Central memory CD8-positive, alpha-beta T cell (primary cell): ENCODE measurements at regions not wholly inside any gene's neighbourhood (a gene's known extent, or its start where the extent isn't known, plus 50 kb on each side); places are given as distances from the start of the nearest gene placed in this dataset.

Experiments used
- ATAC-seq: fragments of 150-1000 bp; cut with Tn5 transposase; replicated peaks from 2 replicates; pipeline ENCODE4 v1.10.0; 2022; ENCODE audit warnings: mild to moderate bottlenecking, moderate FRiP score, moderate number of reproducible peaks; ENCODE audit not compliant: poor library complexity, severe bottlenecking; ENCODE audit errors: extremely low read depth
- DNase-seq, 2 donors: peaks; one replicate each; pipeline ENCODE4 v3.0.0; 2021; ENCODE audit warnings: low spot score in 2 of 2
- H3K27ac Mint-ChIP-seq: one replicate; pipeline ENCODE4 v1.8.0; 2022; ENCODE audit warnings: low read depth, mild to moderate bottlenecking, moderate library complexity, mixed read lengths
- H3K27me3 Mint-ChIP-seq: one replicate; pipeline ENCODE4 v1.8.0; 2022; ENCODE audit warnings: mixed read lengths
- H3K36me3 Mint-ChIP-seq: one replicate; pipeline ENCODE4 v1.8.0; 2022; ENCODE audit warnings: mild to moderate bottlenecking, moderate library complexity, mixed read lengths; ENCODE audit not compliant: insufficient read depth
- H3K4me1 Mint-ChIP-seq: one replicate; pipeline ENCODE4 v1.8.0; 2022; ENCODE audit warnings: mixed read lengths
- H3K4me3 Mint-ChIP-seq: one replicate; pipeline ENCODE4 v1.8.0; 2022; ENCODE audit warnings: mild to moderate bottlenecking, moderate library complexity, mixed read lengths
- H3K9me3 Mint-ChIP-seq: one replicate; pipeline ENCODE4 v1.8.0; 2022; ENCODE audit warnings: mixed read lengths

GRCh38 chr9:7285199-7285598 lies 514.4 kb downstream of the DMAC1 start:
- H3K27ac Mint-ChIP-seq = no peak overlapping the region
- ATAC-seq = no peak
- no peak for DNase-seq
- H3K4me1 Mint-ChIP-seq = no peaks in the 10 kb centered on the region
- peaks cover 47% of the 10 kb centered on the region for H3K27me3 Mint-ChIP-seq
- no peaks in the 10 kb centered on the region for H3K36me3 Mint-ChIP-seq
- no peak overlapping the region for H3K4me3 Mint-ChIP-seq
- H3K9me3 Mint-ChIP-seq = peaks cover 6% of the 10 kb centered on the region

GRCh38 chr9:7284517-7284916 lies 515.1 kb downstream of the DMAC1 start:
- no peak for ATAC-seq
- no peak overlapping the region for H3K27ac Mint-ChIP-seq
- no peaks in the 10 kb centered on the region for H3K4me1 Mint-ChIP-seq
- no peak for DNase-seq
- H3K4me3 Mint-ChIP-seq = no peak overlapping the region
- no peaks in the 10 kb centered on the region for H3K36me3 Mint-ChIP-seq
- peaks cover 48% of the 10 kb centered on the region for H3K27me3 Mint-ChIP-seq
- peaks cover 6% of the 10 kb centered on the region for H3K9me3 Mint-ChIP-seq

GRCh38 chr9:7284117-7284516 lies 515.5 kb downstream of the DMAC1 start:
- H3K27me3 Mint-ChIP-seq = peaks cover 44% of the 10 kb centered on the region
- peaks cover 6% of the 10 kb centered on the region for H3K9me3 Mint-ChIP-seq
- no peak overlapping the region for H3K4me3 Mint-ChIP-seq
- no peaks in the 10 kb centered on the region for H3K36me3 Mint-ChIP-seq
- no peak for ATAC-seq
- H3K4me1 Mint-ChIP-seq = no peaks in the 10 kb centered on the region
- no peak for DNase-seq
- no peak overlapping the region for H3K27ac Mint-ChIP-seq

GRCh38 chr9:7273575-7273974 lies 515.8 kb downstream of the KDM4C start:
- no peak for ATAC-seq

GRCh38 chr9:7266911-7267595 lies 509.3 kb downstream of the KDM4C start:
- Mint-ChIP-seq H3K9me3 (no peaks in the 10 kb centered on the region), H3K27ac (no peak overlapping the region), H3K27me3 (peaks cover 56% of the 10 kb centered on the region), H3K36me3 (peaks cover 2% of the 10 kb centered on the region), H3K4me3 (no peak overlapping the region), H3K4me1 (no peaks in the 10 kb centered on the region)
- DNase-seq (no peak), ATAC-seq (no peak)

More at GRCh38 chr9:7273575-7273974, 515.8 kb downstream of the KDM4C start:
- H3K4me1 Mint-ChIP-seq = no peaks in the 10 kb centered on the region
- no peak for DNase-seq
- H3K9me3 Mint-ChIP-seq = no peaks in the 10 kb centered on the region
- peaks cover 2% of the 10 kb centered on the region for H3K36me3 Mint-ChIP-seq
- H3K27me3 Mint-ChIP-seq = peaks cover 45% of the 10 kb centered on the region
- H3K4me3 Mint-ChIP-seq = no peak overlapping the region
- H3K27ac Mint-ChIP-seq = no peak overlapping the region

GRCh38 chr9:7265181-7265580 lies 507.4 kb downstream of the KDM4C start:
- ATAC-seq = no peak
- Mint-ChIP-seq H3K4me3 (no peak overlapping the region), H3K4me1 (no peaks in the 10 kb centered on the region), H3K27me3 (peaks cover 46% of the 10 kb centered on the region), H3K36me3 (peaks cover 2% of the 10 kb centered on the region), H3K9me3 (no peaks in the 10 kb centered on the region), H3K27ac (no peak overlapping the region)
- no peak for DNase-seq

- Mint-ChIP-seq H3K4me1 (no peaks in the 10 kb centered on the region), H3K36me3 (no peaks in the 10 kb centered on the region), H3K4me3 (no peak overlapping the region), H3K27me3 (peaks cover 39% of the 10 kb centered on the region), H3K9me3 (no peaks in the 10 kb centered on the region), H3K27ac (no peak overlapping the region)
- ATAC-seq (no peak), DNase-seq (no peak)
These were observed 501.9 kb downstream of the KDM4C start for GRCh38 chr9:7259544-7260241.

GRCh38 chr9:7258688-7259396 lies 501.1 kb downstream of the KDM4C start:
- H3K4me3 Mint-ChIP-seq = no peak overlapping the region
- no peaks in the 10 kb centered on the region for H3K4me1 Mint-ChIP-seq
- no peaks in the 10 kb centered on the region for H3K36me3 Mint-ChIP-seq
- peaks cover 37% of the 10 kb centered on the region for H3K27me3 Mint-ChIP-seq
- DNase-seq = no peak
- H3K27ac Mint-ChIP-seq = no peak overlapping the region
- no peak for ATAC-seq
- H3K9me3 Mint-ChIP-seq = no peaks in the 10 kb centered on the region

- H3K4me1 Mint-ChIP-seq = no peaks in the 10 kb centered on the region
- H3K27me3 Mint-ChIP-seq = peaks cover 15% of the 10 kb centered on the region
- ATAC-seq = no peak
These were observed 489.2 kb downstream of the KDM4C start for GRCh38 chr9:7246917-7247522.

GRCh38 chr9:7245976-7246580 lies 488.3 kb downstream of the KDM4C start:
- H3K27me3 Mint-ChIP-seq = peaks cover 15% of the 10 kb centered on the region
- H3K4me1 Mint-ChIP-seq = no peaks in the 10 kb centered on the region
- no peak overlapping the region for H3K27ac Mint-ChIP-seq
- no peak for ATAC-seq
- no peaks in the 10 kb centered on the region for H3K36me3 Mint-ChIP-seq
- no peaks in the 10 kb centered on the region for H3K9me3 Mint-ChIP-seq
- DNase-seq = no peak
- H3K4me3 Mint-ChIP-seq = no peak overlapping the region

More at GRCh38 chr9:7246917-7247522, 489.2 kb downstream of the KDM4C start:
- H3K4me3 Mint-ChIP-seq = no peak overlapping the region
- H3K36me3 Mint-ChIP-seq = no peaks in the 10 kb centered on the region
- H3K27ac Mint-ChIP-seq = no peak overlapping the region
- H3K9me3 Mint-ChIP-seq = no peaks in the 10 kb centered on the region
- no peak for DNase-seq

GRCh38 chr9:7243838-7244237 lies 486.1 kb downstream of the KDM4C start:
- Mint-ChIP-seq H3K9me3 (no peaks in the 10 kb centered on the region), H3K36me3 (no peaks in the 10 kb centered on the region), H3K27ac (no peak overlapping the region), H3K4me1 (no peaks in the 10 kb centered on the region), H3K4me3 (no peak overlapping the region), H3K27me3 (peaks cover 15% of the 10 kb centered on the region)
- no peak for ATAC-seq
- DNase-seq = no peak

- Mint-ChIP-seq H3K27me3 (peaks cover 15% of the 10 kb centered on the region), H3K27ac (no peak overlapping the region), H3K36me3 (no peaks in the 10 kb centered on the region), H3K4me1 (no peaks in the 10 kb centered on the region), H3K4me3 (no peak overlapping the region), H3K9me3 (no peaks in the 10 kb centered on the region)
- DNase-seq = no peak
- no peak for ATAC-seq
These were observed 484.4 kb downstream of the KDM4C start for GRCh38 chr9:7242126-7242525.
